Middle frontal gyrus (tissue), 1 donor: ENCODE measurements at regions not wholly inside any gene's neighbourhood (a gene's known extent, or its start where the extent isn't known, plus 50 kb on each side); places are given as distances from the start of the nearest gene placed in this dataset.

Source experiments
- DNase-seq: peaks from one replicate; pipeline ENCODE4 v3.0.0-alpha.2; 2015; ENCODE audit warnings: low spot score; ENCODE audit errors: extremely low spot score

- DNase-seq, result no peak
Observed at GRCh38 chr3:189042832-189043231, 128.9 kb upstream of the TPRG1 start.

DNA sequence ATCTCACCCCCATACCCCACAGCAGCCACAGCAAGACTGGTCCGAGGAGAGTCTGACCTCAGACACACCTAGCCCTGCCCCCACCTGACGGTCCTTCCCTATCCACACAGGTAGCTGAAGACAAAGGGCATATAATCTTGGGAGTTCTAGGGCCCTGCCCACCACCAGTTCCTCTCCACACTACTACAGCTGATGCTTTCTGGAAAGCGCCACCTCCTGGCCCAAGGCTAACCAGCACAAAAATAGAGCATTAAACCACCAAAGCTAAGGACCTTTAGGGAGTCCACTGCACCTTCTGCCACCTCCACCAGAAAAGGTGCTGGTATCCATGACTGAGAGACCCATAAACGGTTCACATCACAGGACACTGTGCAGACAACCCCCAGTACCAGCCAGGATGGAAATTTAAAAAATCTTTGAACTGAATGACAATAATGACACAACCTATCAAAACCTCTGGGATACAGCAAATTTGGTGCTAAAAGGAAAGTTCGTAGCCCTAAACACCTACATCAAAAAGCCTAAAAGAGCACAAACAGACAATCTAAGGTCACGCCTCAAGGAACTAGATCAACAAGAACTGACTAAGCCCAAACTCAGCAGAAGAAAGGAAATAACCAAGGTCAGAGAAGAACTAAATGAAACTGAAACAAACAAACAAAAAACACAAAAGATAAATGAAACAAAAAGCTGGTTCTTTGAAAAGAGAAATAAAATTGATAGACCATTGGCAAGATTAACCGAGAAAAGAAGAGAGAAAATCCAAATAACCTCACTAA lies 122.1 kb upstream of the TPRG1 start:
- no peak for DNase-seq

- DNase-seq, result no peak
Observed at GRCh38 chr3:189053322-189053721, 118.4 kb upstream of the TPRG1 start.

DNA sequence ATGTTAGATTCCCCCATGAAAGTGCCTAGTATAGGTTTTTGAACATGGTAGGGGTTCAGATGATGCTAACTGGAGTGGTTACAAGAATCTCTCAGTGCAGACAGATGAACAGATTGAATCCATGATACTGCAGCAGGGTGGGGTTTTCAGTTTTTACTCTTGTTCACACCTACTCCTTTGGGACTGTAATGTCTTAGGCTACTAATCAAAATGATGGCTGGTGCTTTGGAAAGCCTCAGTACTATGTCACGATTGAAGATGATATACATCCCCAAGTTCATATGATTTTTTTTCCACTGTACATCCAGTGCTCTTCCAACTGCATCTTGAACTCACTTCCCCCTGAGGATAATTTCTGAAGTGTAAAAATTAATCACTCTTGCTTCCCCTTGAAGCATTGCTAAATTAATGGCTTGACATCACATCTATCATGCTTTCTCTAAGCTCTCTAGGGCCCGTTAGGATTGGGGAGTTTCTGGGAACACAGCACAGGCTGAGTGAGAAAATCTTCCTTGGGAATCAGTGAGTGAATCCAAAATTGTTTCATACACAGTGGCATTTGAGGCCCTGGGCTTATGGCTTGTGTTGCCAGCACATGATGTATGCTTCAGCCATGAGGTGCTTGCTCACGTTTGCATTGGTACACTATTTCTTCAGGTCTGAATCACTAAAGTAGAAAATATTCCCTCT lies 115.0 kb upstream of the TPRG1 start:
- DNase-seq, result no peak

- no peak for DNase-seq
Observed at GRCh38 chr3:189057369-189057768, 114.4 kb upstream of the TPRG1 start.

DNA sequence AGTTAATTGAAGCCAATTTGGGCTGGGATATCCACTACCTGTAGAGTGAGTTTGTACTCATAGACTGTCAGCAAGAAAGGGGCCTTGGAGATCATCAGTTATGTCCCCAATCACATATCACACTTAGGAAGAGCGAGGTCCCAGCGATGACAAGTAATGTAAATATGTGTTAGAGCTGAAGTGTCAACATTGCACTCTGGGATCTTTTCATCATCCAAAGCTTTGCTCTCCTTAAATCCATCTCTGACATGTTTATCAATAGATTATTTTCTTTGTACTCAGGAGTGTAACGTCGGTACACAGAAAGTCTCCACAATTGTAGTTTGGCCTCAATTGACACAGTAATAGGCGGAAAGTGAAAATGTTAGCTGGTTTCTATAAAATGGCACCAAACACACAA lies 113.7 kb upstream of the TPRG1 start:
- DNase-seq, result no peak

- no peak for DNase-seq
Observed at GRCh38 chr3:189070965-189071364, 100.8 kb upstream of the TPRG1 start.

DNA sequence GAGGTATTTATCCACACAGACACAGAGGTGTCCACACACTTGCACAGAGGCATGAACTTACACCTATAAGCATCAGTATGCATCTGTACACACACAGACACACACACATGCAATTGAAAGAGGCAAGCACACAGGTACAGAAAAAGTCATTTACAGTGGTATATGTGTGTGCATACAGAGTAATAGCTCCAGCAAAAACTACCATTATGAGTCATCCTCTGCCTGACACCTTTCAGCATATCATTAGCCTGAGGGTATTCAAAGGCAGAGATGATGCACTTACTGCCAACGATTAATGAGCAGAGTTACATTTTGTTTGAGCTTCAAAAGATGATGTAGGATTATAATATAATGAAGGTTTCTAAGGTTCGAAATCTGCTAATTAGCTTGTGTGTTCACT lies 100.3 kb upstream of the TPRG1 start:
- DNase-seq, result no peak

DNA sequence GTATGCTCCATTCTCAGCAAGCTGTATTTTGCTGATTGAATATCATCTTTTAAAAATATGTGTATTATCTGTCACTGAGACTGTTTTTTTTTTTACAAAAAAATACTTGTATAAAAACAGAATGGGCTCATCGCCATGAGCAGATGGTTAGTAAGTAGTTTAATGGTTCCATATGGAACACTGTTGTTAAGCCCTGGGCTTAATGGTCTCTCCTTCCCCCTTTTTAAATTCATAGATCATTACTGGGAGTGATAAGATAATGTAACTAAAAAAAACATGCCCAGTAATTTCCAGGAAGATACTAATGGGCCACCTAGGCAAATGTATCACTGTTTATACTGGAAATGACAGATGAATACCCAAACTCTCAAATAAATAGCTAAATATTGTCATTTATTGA lies 95.3 kb upstream of the TPRG1 start:
- no peak for DNase-seq

GRCh38 chr3:189080745-189081144 lies 91.0 kb upstream of the TPRG1 start:
- no peak for DNase-seq

- DNase-seq, result no peak
Observed at GRCh38 chr3:189082666-189083427, 88.9 kb upstream of the TPRG1 start.

- DNase-seq, result no peak
Observed at GRCh38 chr3:189084620-189085019, 87.2 kb upstream of the TPRG1 start.

- no peak for DNase-seq
Observed at GRCh38 chr3:189092547-189092946, 79.2 kb upstream of the TPRG1 start.

DNA sequence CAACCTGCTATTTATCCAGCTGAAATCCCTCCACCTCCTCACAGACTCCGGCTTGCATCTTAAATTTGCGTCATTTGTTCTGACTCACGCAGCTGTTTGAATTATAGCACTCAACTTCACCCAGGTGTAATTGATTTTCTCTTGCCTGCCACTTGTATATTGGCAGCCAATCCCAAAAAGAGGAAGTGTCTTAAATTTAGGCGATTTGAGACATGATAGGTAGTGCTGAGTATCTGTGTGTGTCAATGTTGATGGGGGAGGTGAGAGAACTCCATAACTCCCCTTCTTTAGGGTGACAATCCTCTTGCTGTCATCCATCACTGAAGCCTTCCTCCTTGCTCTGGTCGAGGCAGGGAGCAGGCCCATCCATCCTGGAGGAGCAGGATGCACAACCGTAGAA lies 77.2 kb upstream of the TPRG1 start:
- no peak for DNase-seq

DNA sequence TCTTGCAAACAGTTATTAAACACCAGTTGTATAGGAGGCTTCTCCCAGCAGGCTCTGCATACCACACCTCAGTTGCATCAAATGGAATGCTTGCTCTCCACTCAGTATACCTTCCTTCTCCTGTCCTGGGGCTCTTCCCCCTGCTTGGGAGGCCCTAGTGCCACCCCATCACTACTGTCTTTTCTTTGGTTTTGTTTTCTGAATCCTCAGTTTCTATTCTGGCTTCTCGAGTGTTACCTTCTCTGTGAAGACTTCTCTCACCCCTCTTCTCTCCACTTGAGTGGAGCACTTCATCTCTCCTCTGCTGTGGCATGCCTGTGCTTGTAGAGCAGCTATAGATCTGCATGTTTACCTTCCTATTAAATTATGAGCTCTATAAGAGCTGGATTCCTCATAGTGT lies 75.7 kb upstream of the TPRG1 start:
- DNase-seq, result no peak

DNA sequence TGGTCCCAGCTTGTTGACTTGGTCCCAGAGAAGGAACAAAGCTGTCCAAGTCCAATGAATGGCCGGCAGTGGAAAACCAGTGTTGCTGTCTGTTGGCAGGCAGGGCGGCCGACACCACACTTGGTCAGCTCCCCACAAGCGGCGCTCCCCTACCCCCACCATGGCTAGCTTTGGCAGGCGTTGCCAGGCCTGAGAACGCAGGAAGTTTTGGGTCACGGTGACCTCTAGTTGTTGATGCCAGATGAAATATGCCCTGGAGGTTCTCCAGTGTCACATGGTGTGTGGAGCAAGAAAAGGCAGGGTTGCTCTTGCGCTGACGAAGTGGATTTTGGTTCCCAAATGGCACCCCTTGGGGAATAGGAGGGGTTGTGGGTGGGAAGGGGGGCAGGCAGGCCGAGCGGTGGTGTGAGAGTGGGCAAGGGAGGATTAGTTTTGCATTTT lies 72.7 kb upstream of the TPRG1 start:
- DNase-seq, result no peak

GRCh38 chr3:189099505-189100290 lies 72.1 kb upstream of the TPRG1 start:
- no peak for DNase-seq

DNA sequence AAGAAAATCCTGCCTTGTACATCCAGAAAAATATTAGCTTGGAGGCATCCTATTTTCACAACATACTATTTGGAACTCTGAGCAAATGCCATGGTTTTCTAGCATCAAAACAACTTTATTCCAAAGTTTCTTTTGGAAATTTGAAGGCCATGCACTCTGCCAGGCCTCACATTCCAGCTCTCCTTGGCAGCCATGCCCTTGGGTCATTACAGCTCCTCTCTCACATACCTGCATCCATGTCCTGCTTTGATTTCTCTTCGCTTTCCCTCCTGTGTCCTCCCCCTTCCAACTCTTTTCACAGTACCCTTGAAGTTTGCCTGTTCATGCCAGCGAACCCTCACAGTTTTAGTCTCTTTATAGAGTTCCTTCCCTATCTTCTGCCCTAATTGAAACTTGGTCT lies 70.9 kb upstream of the TPRG1 start:
- DNase-seq, result no peak

DNA sequence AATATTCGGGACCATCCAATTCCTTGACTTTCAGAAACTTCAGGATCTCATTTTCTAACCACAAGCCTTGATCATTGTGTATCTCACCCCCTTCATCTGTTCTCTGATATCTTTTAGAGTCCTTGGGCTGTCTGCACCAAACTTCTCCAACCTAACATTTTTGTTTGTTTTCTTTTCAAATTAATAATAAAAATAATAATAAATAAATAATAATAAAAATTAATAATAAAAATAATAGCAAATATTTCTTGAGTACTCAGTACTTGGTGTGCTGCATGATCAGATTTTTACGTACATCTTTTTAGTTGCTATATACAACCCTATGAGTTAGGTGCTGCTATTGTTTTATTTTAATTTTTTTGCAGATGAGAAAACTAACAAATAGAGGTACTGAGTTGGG lies 70.2 kb upstream of the TPRG1 start:
- no peak for DNase-seq

- DNase-seq, result no peak
Observed at GRCh38 chr3:189103208-189103607, 68.6 kb upstream of the TPRG1 start.

DNA sequence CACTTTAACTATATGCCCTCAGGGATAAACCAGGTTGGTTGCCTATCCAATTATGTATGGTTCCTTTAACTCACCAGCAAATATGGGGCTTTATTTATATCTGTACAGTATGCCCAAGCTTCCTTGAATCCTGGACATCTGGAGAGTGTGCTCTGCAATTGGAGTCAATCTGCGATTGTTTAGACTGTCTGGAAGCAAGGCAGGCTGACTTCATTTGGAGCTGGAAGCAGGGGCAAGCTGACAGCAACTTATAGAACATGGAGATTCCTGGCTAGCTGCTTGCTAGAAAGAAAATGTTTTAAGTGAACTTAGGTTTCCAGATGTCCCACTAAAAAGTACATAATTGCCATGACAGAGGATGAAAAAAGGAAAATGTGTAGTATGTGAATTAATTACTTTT lies 63.7 kb upstream of the TPRG1 start:
- no peak for DNase-seq

DNA sequence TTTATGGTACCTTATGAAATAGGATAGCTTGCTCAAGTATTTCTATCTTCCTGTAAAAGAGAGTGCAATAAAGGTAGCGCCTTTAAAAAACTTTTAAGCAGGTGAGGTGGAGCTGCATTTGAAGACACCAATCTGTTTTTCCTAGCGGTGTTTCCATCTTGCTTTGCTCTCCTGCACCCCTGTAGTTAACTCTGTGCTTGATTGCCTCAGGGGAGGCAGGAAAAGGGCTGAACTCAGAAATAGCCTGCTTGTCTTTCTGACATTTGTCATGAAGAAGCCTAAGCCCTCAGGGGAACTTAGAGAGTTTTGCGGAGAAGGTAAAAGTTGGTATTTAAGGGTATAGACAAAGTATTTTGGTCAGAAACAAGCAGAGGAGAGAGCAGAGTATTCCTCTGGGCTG lies 63.0 kb upstream of the TPRG1 start:
- no peak for DNase-seq
